ENCODE measurements at regions not wholly inside any gene's neighbourhood (a gene's known extent, or its start where the extent isn't known, plus 50 kb on each side); places are given as distances from the start of the nearest gene placed in this dataset.

DNA sequence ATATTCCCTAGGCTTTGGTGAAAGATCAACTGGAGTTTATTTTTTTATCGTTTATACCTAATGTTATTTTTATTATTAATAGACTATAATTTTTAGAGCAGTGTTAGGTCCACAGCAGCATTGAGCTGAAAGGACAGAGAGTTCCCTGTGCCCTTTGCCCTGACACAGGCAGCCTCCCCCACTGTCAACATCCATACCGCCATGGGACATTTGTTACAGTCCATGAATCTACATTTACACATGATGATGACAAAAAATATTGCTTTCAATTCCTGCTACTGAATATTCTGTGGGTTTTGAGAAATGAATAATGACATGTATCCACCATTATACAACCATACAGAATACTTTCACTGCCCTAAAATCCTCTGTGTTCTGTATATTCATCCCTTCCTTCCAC is 1297.5 kb upstream of the SORCS1 start:
- Histone ChIP-seq H3K27me3 (ENCODE audit: control insufficient read depth, insufficient read depth, low read length) (peaks cover 2% of the 10 kb centered on the region), H3K36me3 (ENCODE audit: control insufficient read depth, insufficient read depth, low read length) (no peaks in the 10 kb centered on the region), H3K4me3 (ENCODE audit: low read depth, low read length) (no peak overlapping the region)
- TF ChIP-seq, protein P1, sequence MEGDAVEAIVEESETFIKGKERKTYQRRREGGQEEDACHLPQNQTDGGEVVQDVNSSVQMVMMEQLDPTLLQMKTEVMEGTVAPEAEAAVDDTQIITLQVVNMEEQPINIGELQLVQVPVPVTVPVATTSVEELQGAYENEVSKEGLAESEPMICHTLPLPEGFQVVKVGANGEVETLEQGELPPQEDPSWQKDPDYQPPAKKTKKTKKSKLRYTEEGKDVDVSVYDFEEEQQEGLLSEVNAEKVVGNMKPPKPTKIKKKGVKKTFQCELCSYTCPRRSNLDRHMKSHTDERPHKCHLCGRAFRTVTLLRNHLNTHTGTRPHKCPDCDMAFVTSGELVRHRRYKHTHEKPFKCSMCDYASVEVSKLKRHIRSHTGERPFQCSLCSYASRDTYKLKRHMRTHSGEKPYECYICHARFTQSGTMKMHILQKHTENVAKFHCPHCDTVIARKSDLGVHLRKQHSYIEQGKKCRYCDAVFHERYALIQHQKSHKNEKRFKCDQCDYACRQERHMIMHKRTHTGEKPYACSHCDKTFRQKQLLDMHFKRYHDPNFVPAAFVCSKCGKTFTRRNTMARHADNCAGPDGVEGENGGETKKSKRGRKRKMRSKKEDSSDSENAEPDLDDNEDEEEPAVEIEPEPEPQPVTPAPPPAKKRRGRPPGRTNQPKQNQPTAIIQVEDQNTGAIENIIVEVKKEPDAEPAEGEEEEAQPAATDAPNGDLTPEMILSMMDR (IDR thresholded peaks at IDR 0.05; ENCODE audit: insufficient read depth, low read length, poor library complexity, severe bottlenecking): no peak
- DNase-seq (ENCODE audit: low read depth): no peak

DNA sequence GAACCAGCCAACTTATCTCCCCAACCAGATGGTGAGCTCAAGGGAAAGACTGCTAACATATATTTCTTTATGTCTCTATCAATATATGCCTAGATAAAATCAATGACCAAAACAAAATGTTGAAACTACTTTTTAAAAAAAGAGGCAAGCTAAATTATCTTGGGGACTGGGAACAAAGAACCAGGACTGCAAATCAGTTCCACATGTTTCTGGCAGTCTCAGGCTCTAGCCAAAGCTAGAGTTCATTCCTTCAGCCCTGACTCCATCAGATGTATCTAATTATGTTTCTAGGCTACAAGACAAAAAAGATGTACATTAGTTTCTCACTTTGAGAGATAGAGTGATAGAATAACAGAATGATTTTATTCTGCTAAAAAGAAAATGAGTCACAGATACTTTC is 1290.3 kb upstream of the SORCS1 start:
- Histone ChIP-seq H3K4me3 (ENCODE audit: low read depth, low read length) (no peak overlapping the region), H3K27me3 (ENCODE audit: control insufficient read depth, insufficient read depth, low read length) (no peaks in the 10 kb centered on the region), H3K36me3 (ENCODE audit: control insufficient read depth, insufficient read depth, low read length) (no peaks in the 10 kb centered on the region)
- TF ChIP-seq, protein P1 (IDR thresholded peaks at IDR 0.05; ENCODE audit: insufficient read depth, low read length, poor library complexity, severe bottlenecking): no peak
- DNase-seq (ENCODE audit: low read depth): no peak

DNA sequence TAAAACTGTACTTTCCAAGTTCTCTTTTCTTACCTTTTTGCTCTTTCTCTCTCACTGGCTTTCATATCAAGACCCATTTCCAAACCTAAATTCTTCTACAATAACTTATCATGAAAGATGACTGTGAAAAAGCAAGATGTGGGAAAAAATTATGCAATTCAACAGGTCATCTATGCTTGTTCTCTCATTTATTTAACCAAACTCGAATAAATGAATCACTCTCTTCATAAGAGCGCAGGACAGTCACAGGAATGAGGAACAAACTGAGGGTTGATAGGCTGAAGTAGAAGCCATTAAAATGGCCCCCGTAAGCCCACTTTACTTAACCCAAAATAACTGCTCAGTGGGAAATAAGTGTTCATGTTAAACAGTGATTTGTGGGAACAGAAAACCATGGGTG is 1289.7 kb upstream of the SORCS1 start:
- no peak overlapping the region for H3K4me3 ChIP-seq (ENCODE audit: low read depth, low read length)
- TF ChIP-seq, protein P1 (IDR thresholded peaks at IDR 0.05; ENCODE audit: insufficient read depth, low read length, poor library complexity, severe bottlenecking): no peak
- H3K27me3 ChIP-seq (ENCODE audit: control insufficient read depth, insufficient read depth, low read length): no peaks in the 10 kb centered on the region
- DNase-seq (ENCODE audit: low read depth): no peak
- H3K36me3 ChIP-seq (ENCODE audit: control insufficient read depth, insufficient read depth, low read length): no peaks in the 10 kb centered on the region

DNA sequence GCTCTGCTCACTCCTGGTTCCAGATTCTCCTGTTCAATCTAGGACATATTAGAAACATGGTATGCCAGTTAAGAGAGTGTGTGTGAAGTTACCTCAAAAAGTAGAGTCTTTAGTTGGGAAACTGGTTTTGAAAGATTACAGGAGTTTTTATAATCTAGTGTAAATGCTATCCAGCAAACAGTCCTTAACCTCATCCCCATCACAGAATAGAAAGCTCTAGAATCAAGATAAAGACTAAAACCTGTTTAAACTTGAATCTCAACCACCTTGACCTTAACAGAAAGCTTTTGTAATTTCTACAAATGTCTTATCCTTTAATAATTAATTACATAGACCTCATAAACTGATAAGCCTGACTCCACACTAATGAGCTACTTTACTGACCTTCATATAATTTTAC is 1288.7 kb upstream of the SORCS1 start:
- no peak overlapping the region for H3K4me3 ChIP-seq (ENCODE audit: low read depth, low read length)
- TF ChIP-seq, protein P1 (IDR thresholded peaks at IDR 0.05; ENCODE audit: insufficient read depth, low read length, poor library complexity, severe bottlenecking): no peak

DNA sequence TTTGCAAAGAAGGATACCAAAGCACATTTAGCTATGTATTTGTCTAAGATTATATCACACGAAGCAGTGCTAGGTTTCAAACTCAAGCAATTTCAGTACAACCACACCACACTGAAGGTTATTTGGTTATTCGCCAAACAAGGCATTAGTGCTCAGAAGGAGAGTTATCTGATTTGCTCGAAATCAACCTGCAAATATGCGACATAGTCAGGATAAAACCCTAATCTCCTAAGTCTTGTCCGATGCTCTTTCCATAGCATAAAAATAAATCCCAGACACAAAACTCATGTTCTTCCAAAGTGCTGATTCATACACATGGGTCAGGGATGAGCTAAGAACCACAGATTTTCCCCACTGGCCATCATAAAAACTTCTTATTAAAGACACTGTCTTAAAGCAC is 1288.0 kb upstream of the SORCS1 start:
- TF ChIP-seq, protein P1 (IDR thresholded peaks at IDR 0.05; ENCODE audit: insufficient read depth, low read length, poor library complexity, severe bottlenecking): no peak
- no peaks in the 10 kb centered on the region for H3K27me3 ChIP-seq (ENCODE audit: control insufficient read depth, insufficient read depth, low read length)
- no peaks in the 10 kb centered on the region for H3K36me3 ChIP-seq (ENCODE audit: control insufficient read depth, insufficient read depth, low read length)
- H3K4me3 ChIP-seq (ENCODE audit: low read depth, low read length): no peak overlapping the region
- DNase-seq (ENCODE audit: low read depth): no peak

More for the DNA sequence above, 1288.7 kb upstream of the SORCS1 start:
- DNase-seq (ENCODE audit: low read depth): no peak
- Histone ChIP-seq H3K36me3 (ENCODE audit: control insufficient read depth, insufficient read depth, low read length) (no peaks in the 10 kb centered on the region), H3K27me3 (ENCODE audit: control insufficient read depth, insufficient read depth, low read length) (no peaks in the 10 kb centered on the region)

DNA sequence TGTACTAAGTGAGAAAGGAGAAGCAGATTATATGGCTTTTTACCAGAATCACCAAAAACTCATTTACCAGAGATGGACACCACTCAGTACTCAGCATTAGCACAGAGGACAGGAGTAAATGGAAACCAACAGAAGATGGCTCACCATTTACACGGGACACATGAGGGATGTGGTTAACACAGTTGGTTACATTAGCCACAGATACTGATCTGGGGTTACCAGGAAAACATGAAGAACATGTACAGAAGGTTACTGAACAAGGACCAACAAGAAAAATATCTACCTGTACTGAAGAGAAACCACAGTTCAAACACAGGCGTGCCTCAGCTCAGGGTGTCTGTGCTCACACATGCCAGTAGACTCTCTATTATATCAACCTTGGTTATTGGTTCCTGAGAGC is 1285.8 kb upstream of the SORCS1 start:
- Histone ChIP-seq H3K27me3 (ENCODE audit: control insufficient read depth, insufficient read depth, low read length) (no peaks in the 10 kb centered on the region), H3K4me3 (ENCODE audit: low read depth, low read length) (no peak overlapping the region), H3K36me3 (ENCODE audit: control insufficient read depth, insufficient read depth, low read length) (no peaks in the 10 kb centered on the region)
- TF ChIP-seq, protein P1 (IDR thresholded peaks at IDR 0.05; ENCODE audit: insufficient read depth, low read length, poor library complexity, severe bottlenecking): no peak
- DNase-seq (ENCODE audit: low read depth): no peak
